NOMO-1 treated with DMSO at 0.1 percent for 48 hours (cell line): ENCODE measurements at regions not wholly inside any gene's neighbourhood (a gene's known extent, or its start where the extent isn't known, plus 50 kb on each side); places are given as distances from the start of the nearest gene placed in this dataset.
"Not testable (repeated sequence)": the region's sequence is repeated elsewhere in the genome, so short reads cannot be mapped to it uniquely, and the experiment has no call there.

Source experiments
- DNase-seq: peaks from one replicate; lab custom pipeline; 2025; ENCODE audit not compliant: unreplicated experiment; lab: John Stamatoyannopoulos, UW

DNA sequence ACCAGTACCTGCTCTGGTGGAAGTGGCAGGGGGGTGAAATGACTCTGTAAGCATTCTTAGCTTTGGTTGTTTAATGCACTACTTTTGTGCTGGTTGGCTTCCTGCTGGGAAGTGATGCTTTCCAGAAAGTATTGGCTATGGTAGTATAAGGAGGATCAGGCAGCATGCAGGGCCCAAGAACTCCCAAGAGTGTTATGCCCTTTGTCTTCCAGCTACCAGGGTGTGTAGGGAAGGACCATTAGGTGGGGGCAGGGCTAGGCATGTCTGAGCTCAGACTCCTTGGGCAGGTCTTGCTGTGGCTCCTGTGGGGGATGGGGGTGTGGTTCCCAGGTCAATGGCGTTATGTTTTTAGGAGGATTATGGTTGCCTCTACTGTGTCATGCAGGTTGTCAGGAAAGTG is 135.8 kb upstream of the TRPC7 start:
- DNase-seq, result no peak

- no peak for DNase-seq
These were observed 127.2 kb upstream of the TRPC7 start for GRCh38 chr5:136492587-136492986.

- no peak for DNase-seq
These were observed 126.5 kb upstream of the TRPC7 start for GRCh38 chr5:136491806-136492205.

- DNase-seq, result no peak
These were observed 119.5 kb upstream of the TRPC7 start for GRCh38 chr5:136484808-136485325.

DNA sequence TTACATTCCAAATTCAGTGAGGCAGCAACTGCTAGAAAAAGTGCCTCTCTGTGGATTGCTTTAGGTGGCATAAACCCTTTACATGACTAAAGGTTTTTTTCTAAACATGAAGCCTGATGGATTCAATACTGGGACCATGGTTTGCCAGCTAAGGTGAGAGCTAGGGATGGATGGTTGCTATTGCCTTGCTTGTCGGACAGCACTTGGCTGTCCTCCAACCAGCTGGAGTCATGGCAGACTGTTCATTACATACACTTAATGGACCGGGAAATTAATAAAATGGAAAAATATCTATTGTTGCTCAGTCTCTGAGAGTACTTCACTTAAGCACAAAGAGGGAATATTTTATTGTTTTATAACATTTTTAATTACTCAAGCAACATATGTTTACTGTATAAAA is 116.9 kb upstream of the TRPC7 start:
- no peak for DNase-seq

GRCh38 chr5:136474466-136474865 is 109.1 kb upstream of the TRPC7 start:
- DNase-seq, result no peak

GRCh38 chr5:136467632-136468031 is 102.3 kb upstream of the TRPC7 start:
- no peak for DNase-seq

GRCh38 chr5:136466041-136466415 is 100.7 kb upstream of the TRPC7 start:
- no peak for DNase-seq

DNA sequence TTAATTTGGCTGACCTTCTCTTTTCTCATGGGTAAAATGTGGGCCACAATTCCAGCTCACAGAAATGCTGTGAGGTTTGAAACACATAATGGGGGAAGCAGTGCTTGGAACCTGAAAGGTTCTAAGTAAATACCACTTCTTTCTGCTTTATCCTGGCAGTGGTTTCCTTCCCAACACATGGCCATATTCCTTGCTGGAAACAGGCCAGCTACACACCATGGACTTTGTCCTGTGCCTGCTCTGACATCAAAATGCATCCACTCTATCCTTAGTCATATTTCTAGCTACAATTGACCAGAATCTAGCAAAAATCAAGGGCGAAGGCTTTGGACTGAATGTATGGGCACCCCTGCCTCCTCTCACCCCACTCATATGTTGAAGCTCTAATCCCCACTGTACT is 93.1 kb upstream of the TRPC7 start:
- no peak for DNase-seq

GRCh38 chr5:136457390-136458013 is 92.2 kb upstream of the TRPC7 start:
- DNase-seq, result no peak

DNA sequence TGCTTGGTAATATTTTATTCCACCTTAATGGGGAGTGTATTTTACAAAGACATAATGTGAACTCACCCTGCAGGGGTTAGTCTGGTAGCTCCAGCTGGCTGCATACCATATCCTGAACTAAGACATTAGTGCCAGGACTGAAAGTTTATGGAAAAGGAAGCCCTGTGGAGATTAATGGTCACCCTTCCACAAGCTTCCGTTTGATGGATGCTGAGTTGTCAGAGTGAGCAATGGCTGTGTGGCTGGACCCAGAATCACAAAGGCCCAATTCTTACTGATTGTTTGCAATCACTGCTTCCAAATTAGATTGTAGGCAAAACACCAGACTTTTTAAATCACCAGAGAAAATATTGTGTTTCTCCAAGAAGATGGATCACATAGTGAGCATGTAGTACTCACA is 90.1 kb upstream of the TRPC7 start:
- DNase-seq, result no peak

- DNase-seq, result no peak
These were observed 88.8 kb upstream of the TRPC7 start for GRCh38 chr5:136453986-136454758.

DNA sequence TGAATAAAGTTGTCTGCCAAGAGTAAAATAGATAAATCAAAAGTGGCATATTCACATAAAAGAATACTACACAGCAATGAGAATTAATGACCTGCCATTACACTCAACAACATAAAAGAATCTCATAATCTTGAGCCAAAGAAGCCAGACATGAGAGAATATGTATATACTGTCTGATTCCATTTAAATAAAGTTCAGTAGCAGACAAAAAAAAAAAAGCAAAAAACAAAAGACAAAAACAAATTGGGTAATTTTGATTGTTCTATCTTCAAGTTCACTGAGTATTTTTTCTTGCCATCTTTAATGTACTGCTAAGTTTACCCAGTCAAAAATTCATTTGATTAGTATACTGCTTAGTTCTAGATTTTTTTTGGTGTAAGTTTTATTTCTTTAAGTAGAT is 87.9 kb upstream of the TRPC7 start:
- DNase-seq, result no peak

GRCh38 chr5:136447576-136447975 is 82.2 kb upstream of the TRPC7 start:
- not testable (repeated sequence) for DNase-seq

- DNase-seq, result no peak
These were observed 81.2 kb upstream of the TRPC7 start for GRCh38 chr5:136446565-136446964.

DNA sequence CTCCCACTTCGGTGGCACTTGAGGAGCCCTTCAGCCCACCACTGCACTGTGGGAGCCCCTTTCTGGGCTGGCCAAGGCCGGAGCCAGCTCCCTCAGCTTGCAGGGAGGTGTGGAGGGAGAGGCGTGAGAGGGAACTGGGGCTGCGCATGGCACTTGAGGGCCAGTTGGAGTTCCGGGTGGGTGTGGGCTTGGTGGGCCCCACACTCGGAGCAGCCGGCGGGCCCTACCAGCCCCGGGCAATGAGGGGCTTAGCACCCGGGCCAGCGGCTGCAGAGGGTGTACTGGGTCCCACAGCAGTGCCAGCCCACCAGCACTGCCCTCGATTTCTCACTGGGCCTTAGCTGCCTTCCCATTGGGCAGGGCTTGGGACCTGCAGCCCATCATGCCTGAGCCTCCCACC is 78.8 kb upstream of the TRPC7 start:
- not testable (repeated sequence) for DNase-seq

DNA sequence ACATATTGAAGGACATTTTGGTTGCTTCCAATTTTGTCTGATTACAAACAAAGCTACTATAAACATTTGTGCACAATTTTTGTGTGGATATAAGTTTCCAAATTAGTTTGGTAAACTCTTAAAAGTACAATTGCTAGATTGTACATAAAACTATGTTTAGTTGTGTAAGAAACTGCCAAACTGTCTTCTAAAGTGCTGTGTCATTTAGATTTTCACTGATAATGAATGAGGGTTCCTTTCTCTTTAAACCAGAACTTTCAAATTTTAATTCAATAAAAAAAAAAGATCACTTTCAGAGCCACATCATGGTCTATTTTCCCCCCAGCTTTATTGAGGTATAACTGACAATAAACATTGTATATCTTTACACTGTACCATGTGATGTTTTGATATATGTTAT is 74.0 kb upstream of the TRPC7 start:
- no peak for DNase-seq

DNA sequence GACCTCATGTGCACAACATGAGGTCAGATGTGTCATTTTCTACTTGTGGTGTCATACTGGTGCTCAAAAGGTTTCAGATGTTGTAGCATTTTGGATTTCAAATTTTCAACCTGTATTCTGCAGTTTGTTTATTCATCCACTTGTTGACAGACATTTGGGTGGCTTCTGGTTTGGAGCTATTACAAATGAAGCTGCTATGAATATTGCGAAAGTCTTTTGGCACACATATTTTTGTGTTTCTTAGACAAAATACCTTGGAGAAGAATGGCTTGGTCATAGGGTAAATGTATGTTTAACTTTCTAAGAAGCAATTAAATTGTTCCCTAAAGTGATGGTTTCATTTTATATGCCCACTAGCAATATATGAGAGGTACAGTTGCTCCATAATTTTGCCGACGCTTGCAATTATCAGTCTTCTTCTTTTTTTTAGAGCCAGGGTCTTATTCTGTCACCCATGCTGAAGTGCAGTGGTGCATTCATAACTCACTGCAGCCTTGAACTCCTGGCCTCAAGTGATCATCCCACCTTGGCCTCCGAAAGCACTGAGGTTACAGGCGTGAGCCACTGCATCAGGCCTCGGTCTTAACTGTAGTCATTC is 70.7 kb upstream of the TRPC7 start:
- DNase-seq, result no peak

DNA sequence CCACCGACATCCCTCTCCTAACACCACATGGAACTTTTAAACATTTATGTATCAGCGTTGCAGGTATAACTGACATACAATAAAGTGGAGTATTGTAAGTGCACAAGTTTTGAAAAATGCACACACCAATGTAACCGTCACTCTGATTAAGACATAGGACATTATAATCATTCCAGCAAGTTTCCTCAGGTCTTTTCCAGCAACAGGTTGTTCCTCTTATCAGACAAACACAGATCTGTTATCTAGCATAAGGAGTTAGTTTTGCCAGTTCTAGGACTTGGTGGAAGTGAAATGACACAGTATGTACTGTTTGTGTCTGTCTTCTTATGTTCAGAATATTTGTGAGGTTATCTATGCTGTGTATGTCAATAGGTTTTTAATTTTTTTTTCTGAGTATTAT is 69.5 kb upstream of the TRPC7 start:
- DNase-seq, result no peak

DNA sequence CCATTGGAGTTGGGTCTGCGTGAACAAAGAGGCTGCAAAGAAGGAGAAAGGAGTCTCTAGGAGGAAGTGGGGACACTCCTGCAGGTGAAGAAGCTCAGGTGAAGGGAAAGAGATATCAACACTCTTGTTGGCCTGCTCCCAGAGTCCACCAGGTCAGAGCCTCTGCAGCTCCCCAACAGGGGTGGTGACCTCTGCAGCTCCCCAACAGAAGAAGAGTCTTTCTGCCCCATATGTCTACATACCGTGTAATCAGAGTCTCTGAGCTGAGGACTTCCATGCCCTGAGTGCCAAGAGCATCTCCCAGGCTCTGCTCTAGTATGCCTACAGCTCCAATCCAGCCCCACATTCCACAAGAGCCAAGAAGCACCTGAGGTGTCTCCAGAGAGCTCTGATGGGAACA is 67.4 kb upstream of the TRPC7 start:
- DNase-seq, result no peak

GRCh38 chr5:136430081-136430480 is 64.7 kb upstream of the TRPC7 start:
- no peak for DNase-seq

- no peak for DNase-seq
These were observed 62.1 kb upstream of the TRPC7 start for GRCh38 chr5:136427426-136427825.
